Glomerular visceral epithelial cell (primary cell): ENCODE measurements at regions not wholly inside any gene's neighbourhood (a gene's known extent, or its start where the extent isn't known, plus 50 kb on each side); places are given as distances from the start of the nearest gene placed in this dataset.
A peak's percentile ranks its signal among the peaks of the same experiment; 100 is the strongest.

ENCODE experiments used
- DNase-seq: peaks from one replicate; pipeline ENCODE4 v3.0.0-alpha.2; 2016; ENCODE audit errors: extremely low spot score

DNA sequence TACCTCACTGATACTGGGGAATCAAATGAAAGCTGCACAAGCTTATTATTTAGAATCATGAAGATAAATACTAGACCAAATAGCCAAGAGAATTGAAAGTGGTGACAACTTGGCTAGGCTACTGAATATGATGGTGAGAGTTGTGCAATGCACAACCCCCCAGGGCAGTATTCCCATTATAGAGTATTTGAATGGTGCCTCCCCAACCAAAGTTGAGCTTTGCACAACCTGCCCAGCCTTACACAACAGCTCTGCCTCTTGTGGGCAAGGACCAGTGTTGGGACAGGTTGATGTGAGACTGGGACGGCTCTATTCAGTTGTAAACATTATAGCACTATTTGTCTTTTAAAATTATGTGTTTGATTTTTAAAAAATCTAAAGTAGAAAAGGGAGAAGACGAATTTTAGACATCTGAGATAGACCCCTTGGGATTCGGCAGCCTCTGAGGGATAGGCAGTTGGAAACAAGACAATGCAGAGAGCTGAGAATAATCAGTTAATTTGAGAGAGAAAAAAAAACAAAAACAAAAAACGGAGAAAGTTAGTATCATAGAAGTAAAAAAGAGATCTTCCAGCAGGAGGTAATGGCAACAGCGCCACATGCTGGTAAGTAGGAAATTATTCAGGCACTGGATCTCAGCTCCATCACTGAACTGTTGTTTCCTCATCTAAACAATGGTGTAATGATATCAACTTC, 91.0 kb upstream of the KCNA3 start:
- peak; percentile 28 for DNase-seq

DNA sequence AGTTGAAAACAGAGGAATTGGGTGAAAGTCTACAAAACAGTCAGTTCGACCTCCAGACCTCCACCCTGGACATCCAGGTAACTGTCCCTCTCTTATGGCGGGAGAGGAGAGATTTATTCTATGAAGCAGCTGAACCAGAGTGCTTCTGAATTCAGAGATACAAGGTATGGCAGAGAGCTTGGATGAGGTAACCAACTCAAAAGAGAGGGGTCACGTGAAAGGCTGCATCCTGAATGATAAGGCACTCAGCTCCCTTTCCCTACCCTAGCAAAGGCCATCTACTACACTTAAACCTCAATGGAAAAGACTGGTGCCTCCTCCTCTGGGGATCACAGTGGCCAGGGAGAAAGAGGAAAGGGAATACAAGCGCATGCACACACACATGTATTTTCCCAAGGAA, 88.4 kb upstream of the KCNA3 start:
- DNase-seq: no peak

DNA sequence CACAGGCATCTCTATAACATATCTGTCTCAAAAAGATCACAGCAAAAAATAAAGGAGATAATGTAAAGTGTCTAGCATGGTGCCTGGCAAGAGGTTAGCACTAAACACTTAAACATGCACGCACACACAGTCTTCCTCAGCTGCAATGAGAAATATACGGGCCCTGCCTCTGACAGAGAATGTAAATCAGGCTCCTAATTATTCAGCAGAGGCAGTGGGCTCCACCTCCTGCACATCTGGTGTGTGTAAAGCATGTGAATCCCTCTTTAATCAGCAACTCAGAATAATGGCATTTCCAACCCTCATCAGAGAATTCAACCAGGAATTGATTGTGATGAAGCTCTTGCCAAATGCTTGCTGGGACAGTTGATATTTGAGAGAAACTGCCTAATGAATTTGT, 85.6 kb upstream of the KCNA3 start:
- no peak for DNase-seq

DNA sequence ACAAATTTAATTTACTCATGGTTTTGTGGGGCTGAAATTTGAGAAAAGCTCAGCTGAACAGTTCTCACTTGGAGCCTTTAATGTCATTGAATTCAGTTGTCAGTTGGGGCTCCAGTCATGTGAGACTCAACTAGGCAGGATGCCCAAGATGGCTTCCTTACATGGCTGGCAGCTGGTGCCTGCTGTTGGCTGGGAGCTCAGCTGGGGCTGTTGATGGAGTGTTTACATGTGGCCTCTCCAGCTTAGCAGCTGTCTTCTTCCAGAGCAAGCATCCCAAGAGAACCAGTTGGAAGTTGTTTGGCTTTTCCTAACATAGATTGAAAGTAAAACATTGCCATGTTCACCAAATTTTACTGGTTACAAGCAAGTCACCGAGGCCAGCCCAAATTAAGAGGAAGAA, 81.8 kb upstream of the KCNA3 start:
- no peak for DNase-seq

DNA sequence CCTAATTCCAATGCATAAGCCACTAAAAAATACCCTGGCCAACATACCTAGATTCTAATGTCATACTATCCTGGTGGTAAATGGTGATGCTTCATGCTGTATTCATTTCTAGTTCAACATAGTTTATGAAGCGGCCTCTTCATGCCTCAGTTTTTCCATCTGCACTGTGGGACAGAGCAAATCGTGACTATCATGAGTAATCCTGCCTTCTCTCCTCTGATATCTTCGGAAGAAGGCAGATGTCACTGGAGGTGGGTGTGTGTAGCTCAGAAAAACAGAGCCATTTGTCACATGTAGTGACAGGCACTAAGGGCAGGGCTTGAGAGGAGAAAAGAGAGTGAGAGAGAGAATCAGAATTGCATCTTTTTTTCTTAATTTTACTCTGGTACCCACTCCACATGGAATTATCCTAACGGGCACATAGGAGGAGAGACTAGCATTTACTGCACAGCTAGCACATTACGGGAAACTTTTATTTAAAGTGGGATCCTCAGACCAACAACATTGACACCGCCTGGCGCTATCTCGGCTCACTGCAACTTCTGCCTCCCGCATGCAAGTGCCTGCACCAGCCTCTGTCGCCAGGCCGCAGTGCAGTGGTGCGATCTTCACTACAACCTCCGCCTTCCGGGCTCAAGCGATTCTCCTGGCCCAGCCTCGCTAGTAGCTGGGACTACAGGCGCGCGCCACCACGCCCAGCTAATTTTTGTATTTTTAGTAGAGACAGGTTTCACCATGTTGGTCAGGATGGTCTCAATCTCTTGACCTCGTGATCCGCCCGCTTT, 78.4 kb upstream of the KCNA3 start:
- DNase-seq: no peak

DNA sequence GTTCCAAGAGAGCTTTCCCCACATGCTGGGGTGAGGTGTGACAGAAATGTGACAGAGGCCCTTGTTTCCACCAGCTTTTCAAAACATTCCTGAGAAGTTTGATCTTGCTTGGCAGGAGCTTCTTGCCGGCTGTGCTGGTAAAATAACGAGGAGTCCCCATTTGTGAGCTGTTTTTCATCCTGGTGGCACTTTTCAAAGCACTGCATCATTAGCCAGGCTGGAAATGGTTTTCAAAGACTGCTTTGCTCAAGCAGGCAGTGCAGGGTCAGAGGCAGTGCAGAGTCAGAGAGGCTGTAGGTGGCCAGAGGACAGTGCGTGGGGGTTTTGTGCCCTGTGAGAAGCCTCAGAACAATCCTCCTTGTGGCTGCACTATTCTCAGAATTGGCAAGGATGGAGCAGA, 75.8 kb upstream of the KCNA3 start:
- no peak for DNase-seq

DNA sequence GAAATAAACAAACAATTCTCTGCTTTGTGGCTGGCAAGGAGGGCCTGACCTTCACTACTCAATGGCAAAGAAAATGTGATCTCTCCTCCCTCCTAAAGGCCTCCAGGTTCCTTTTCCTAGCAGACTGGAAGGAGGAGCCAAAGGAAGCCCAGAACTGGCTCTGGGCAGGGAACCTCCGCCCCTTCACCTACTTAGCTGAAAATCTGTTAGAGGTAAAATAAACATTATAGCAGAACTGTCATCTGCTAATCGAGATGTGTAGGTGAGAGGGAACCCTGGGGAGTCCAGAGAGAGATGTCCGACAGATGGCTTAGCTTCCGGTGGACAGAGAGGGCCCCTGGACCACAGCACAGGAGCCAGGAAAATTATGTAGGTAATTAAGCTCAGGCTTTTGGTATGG, 75.2 kb upstream of the KCNA3 start:
- no peak for DNase-seq

DNA sequence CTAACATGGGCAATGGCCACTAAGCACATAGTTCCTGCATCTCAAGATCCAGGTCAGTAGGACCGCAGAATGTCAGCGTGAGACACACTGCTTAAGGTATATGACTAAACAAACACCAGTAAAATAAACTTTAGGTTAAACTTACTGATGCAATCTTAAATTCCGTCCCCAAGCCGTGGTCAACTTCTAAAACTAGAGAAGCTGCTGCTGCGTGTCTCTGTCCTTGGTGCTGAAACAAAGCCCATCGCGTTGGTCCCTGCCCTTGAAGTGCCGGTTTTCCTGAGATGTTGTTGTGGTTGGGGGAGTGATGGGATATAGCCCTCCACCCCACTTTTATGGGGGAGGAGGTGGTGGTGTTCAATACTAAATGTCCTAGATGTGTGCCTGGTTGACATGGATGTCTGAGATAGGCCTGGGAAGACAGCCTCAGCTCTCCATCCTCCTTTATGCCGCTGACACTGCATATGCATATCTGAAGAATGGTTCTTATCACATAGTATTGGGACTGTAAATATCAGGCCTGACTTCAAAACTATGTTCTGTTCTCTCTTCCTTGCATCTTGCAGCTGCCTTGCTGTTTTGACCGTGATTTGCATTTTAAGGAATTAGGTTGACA, 72.0 kb upstream of the KCNA3 start:
- DNase-seq: peak; percentile 45

DNA sequence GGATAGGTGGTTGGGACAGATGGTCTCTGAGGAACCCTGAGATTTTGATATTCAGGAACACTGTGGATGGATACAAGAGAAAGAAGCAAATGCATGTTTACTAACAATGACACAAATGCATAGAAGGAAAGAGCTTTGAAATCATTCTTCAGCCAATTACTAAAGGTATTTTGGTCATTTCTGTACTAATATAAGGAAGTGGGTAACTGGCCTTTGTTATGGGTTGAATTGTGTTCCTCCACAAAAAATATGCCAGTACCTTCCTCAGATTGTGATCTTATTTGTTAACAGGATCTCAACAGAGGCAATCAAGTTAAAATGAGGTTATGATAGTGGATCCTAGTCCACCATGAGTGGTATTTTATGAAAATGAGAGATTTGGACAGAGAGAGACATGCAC, 68.7 kb upstream of the KCNA3 start:
- no peak for DNase-seq

DNA sequence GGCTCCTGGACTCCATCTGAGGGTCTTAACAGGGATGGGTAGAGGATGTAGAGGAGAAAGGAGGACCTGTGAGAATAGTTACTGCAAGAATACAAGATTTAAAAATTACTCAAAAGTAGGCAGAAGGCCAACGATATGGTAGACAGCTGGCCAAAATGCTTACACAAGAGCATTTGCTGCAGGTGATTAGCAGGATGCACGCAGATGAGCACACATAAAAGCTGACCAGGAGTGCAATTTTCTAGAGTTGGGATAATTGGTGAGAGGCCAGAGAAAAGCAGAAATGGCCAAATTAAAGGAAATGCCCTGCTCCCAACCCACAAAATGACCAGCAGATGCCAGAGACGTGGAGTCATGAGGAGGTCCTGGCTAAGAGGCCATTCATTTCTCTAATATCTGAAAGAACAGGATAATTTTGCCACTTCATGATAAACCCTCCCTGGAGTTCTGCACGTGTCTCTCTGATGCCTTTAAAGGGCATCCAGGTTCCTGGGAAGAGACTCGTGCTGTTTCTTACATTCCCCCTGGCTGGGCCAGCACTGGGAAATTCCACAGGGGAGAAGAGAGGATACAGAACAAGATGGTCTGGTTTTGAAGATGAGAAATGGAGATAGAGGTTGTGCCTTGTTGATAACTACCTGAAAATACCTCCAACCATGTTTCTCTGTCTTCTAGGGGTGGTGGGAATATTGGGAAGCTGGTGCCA, 62.3 kb upstream of the KCNA3 start:
- no peak for DNase-seq

DNA sequence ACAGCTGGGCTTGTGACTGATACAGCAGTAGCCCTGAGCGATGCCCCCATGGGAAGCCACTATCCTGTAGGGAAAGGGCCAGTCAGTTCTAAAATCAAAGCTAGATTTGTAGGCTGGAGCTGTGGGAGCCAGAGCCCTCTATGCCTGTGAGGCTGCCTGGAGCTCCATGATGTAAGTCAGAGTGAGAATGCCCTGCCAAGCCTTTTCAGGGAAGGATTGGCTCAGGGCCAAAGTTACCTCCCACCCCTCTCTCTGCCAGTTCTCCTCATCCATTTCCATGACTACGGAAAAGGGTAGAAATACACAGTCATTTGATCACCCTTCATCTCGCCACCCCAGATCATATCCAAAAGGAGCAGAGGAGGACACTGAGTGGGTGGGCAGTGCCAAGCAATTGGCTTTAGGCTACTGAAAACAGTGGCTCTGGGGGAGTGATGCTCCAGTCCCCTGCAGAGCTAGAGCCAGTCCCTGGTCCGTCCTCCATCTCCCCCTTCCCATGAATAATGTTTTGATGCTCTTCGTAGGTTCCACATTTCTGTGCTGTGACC, 59.5 kb upstream of the KCNA3 start:
- DNase-seq: no peak

DNA sequence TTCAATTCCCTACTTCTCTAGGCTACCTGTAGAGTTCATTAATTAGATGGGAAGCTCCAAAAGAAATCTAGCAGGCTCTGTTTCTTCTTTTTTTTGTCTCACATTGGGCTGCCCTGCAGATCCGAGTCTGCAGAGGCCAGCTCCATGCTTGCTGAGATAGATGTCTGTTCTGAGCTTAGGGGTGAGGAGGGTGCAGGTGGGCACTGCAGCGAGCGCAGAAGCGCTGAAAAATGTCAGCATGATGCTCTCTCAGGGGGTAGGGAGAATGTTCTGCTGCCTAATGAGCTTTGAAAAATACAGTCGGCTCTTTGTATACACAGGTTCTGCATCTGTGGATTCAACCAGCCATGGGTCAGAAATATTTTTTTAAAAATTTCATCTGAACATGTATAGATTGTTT, 56.8 kb upstream of the KCNA3 start:
- no peak for DNase-seq

DNA sequence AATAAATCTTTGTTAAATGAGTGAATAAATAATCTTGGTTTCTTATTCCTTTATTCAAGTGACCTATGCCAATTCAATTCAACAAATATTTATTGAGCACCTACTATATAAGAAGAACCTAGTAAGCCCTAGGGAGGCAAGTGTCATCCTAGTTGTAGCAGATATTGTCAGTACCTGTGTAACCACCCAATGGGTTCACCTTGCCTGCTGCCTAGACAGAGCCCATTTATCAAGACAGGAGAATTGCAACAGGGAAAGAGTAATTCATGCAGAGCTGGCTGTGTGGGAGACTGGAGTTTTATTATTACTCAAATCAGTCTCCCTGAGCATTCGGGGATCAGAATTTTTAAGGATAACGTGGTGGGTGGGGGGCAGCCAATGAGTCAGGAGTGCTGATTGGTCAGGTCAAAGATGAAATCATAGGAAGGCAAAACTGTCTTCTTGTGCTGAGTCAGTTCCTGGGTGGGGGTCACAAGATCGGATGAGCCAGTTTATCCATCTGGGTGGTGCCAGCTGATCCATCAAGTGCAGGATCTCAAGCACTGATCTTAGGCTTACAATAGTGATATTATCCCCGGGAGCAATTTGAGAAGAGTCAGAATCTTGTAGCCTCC, 53.8 kb upstream of the KCNA3 start:
- DNase-seq: no peak

DNA sequence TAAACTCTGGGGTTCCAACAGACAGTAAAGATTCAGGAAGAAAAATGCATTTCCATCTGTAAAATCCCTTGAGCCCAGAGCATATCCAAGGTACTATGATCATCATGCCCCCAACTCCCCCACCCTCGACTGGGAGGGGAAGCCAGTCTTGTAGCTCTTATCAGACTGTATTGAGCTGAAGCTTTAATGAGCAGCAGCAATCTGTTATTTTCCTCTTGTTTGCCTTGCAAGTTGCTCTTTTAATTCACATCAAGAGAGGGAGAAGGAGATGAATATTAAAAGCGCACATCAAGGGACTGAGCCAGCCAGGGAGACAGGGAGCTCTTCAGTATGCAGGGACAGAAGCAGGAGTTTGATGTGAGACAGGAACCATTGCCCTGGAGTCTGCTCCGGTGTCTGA, 52.5 kb upstream of the KCNA3 start:
- no peak for DNase-seq

DNA sequence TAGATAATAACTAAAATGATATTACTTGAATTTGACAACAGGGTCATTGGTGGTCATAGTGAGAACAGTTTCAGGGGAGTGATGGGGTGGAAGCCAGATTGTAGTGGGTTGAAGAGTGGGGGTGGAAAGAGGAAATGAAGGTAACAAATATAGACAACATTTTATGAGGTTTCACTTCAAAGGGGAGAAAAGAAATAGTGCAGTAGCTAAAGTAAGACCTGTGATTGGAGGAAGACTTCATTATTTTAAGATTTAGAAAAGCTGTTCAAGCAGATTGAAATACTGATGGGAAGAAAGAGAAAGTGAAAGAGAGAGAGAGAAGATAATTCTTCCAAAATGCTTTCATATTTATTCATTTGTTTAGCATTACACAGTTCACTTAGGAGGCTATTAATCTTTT, 52.0 kb upstream of the KCNA3 start:
- no peak for DNase-seq
